Stomach (tissue), 4 donors: ENCODE measurements at regions not wholly inside any gene's neighbourhood (a gene's known extent, or its start where the extent isn't known, plus 50 kb on each side); places are given as distances from the start of the nearest gene placed in this dataset.

Experiments
- CTCF ChIP-seq, 7 experiments: fragments of 450-650 bp in 4 of 7; fragments of 200-600 bp in 3 of 7; sonication (generic) in 3 of 7; IDR thresholded peaks; one replicate each; pipeline ENCODE4 v1.5.1; 2016 to 2019; ENCODE audit warnings: antibody characterized with exemption in 7 of 7, control low read depth in 2 of 7, mild to moderate bottlenecking in 1 of 7
- POLR2A ChIP-seq, 4 donors: fragments of 450-650 bp; IDR thresholded peaks; one replicate each; pipeline ENCODE4 v1.6.1; 2016; ENCODE audit warnings: antibody characterized with exemption in 4 of 4, control low read depth in 2 of 4, mild to moderate bottlenecking in 1 of 4, moderate library complexity in 1 of 4
- POLR2AphosphoS5 ChIP-seq, 3 donors: sonication (generic); formaldehyde crosslinking; IDR thresholded peaks; one replicate each; pipeline ENCODE4 v1.6.1; 2016; ENCODE audit warnings: antibody characterized with exemption in 3 of 3

- TF ChIP-seq CTCF (IDR thresholded peaks at IDR 0.05): no peak
- no peak for TF ChIP-seq POLR2AphosphoS5 (IDR thresholded peaks at IDR 0.05)
- no peak for TF ChIP-seq POLR2A (IDR thresholded peaks at IDR 0.05)
Measured at GRCh38 chr6:165186441-165187205, 122.8 kb downstream of the C6orf118 start.
